DND-41 (cell line): ENCODE measurements at regions not wholly inside any gene's neighbourhood (a gene's known extent, or its start where the extent isn't known, plus 50 kb on each side); places are given as distances from the start of the nearest gene placed in this dataset.

Experiments used
- CTCF ChIP-seq: IDR thresholded peaks from 2 replicates; pipeline ENCODE4 v1.5.1; 2012; ENCODE audit warnings: borderline replicate concordance, low read length, moderate library complexity, mild to moderate bottlenecking; ENCODE audit not compliant: poor library complexity, severe bottlenecking; ENCODE audit errors: extremely low read depth
- EZH2 ChIP-seq: IDR thresholded peaks from 3 replicates; pipeline ENCODE4 v1.6.1; 2012; ENCODE audit warnings: borderline replicate concordance, low read depth, mild to moderate bottlenecking, moderate library complexity, low read length, inconsistent platforms; ENCODE audit not compliant: severe bottlenecking

GRCh38 chr1:80417671-80418070 is 1383.1 kb upstream of the ADGRL2 start:
- no peak for TF ChIP-seq CTCF
- no peak for TF ChIP-seq EZH2
